ENCODE measurements at regions not wholly inside any gene's neighbourhood (a gene's known extent, or its start where the extent isn't known, plus 50 kb on each side); places are given as distances from the start of the nearest gene placed in this dataset.

GRCh38 chr3:155018621-155019330 is 61.3 kb upstream of the MME start:
- TF ChIP-seq POLR2A (IDR thresholded peaks at IDR 0.05; ENCODE audit: low read depth, low read length) (no peak), POLR2AphosphoS5 (IDR thresholded peaks at IDR 0.05; ENCODE audit: low read depth, low read length) (no peak), TAF1 (IDR thresholded peaks at IDR 0.05; ENCODE audit: low read depth, low read length) (no peak)
